OCI-LY3 (cell line): ENCODE measurements at regions not wholly inside any gene's neighbourhood (a gene's known extent, or its start where the extent isn't known, plus 50 kb on each side); places are given as distances from the start of the nearest gene placed in this dataset.

ENCODE experiments used
- H2AFZ ChIP-seq: fragments of 200-600, 300-600 bp; shearing (Covaris generic); 2 replicates; pipeline ENCODE4 v1.6.0; 2014; ENCODE audit warnings: antibody characterized with exemption, low read depth, low read length
- H3K27ac ChIP-seq: fragments of 200-600, 300-600 bp; sonication (generic); 2 replicates; pipeline ENCODE4 v1.5.1; 2014; ENCODE audit warnings: mild to moderate bottlenecking, low read length, moderate library complexity, mixed read lengths
- H3K27me3 ChIP-seq: fragments of 200-600, 300-600 bp; sonication (generic); 2 replicates; pipeline ENCODE4 v1.6.1; 2014; ENCODE audit warnings: low read depth, low read length, mixed read lengths
- H3K36me3 ChIP-seq: fragments of 200-600, 300-600 bp; sonication (generic); replicated peaks from 2 replicates; pipeline ENCODE3; 2014; ENCODE audit warnings: low read depth, low read length, mixed read lengths
- H3K4me1 ChIP-seq: fragments of 300-600, 200-600 bp; sonication (generic); 2 replicates; pipeline ENCODE4 v1.6.1; 2014; ENCODE audit warnings: low read length, mixed read lengths
- H3K4me2 ChIP-seq: fragments of 200-600, 300-600 bp; sonication (generic); 2 replicates; pipeline ENCODE4 v1.6.1; 2014; ENCODE audit warnings: low read length, mixed read lengths
- H3K4me3 ChIP-seq: fragments of 300-600, 200-600 bp; sonication (generic); 2 replicates; pipeline ENCODE4 v1.5.1; 2014; ENCODE audit warnings: antibody characterized with exemption, mild to moderate bottlenecking, low read length, moderate library complexity
- H3K79me2 ChIP-seq: fragments of 300-600, 200-600 bp; shearing (Covaris generic); 2 replicates; pipeline ENCODE4 v1.6.1; 2014; ENCODE audit warnings: mild to moderate bottlenecking, low read length, mixed read lengths
- H3K9ac ChIP-seq: fragments of 300-600, 200-600 bp; shearing (Covaris generic); 2 replicates; pipeline ENCODE4 v1.6.0; 2014; ENCODE audit warnings: mild to moderate bottlenecking, low read length, moderate library complexity
- H3K9me3 ChIP-seq: fragments of 200-600, 300-600 bp; shearing (Covaris generic); 2 replicates; pipeline ENCODE4 v1.6.1; 2014; ENCODE audit warnings: low read length, mixed read lengths; ENCODE audit not compliant: insufficient read depth
- H4K20me1 ChIP-seq: fragments of 200-600, 300-600 bp; sonication (generic); 2 replicates; pipeline ENCODE4 v1.6.1; 2016; ENCODE audit warnings: low read length, mixed read lengths; ENCODE audit not compliant: insufficient read depth
- CTCF ChIP-seq: fragments of 200-600, 300-600 bp; sonication (generic); IDR thresholded peaks from 2 replicates; pipeline ENCODE4 v1.5.1; 2014; ENCODE audit warnings: antibody characterized with exemption, low read length, low read depth
- EZH2phosphoT487 ChIP-seq: fragments of 200-600 bp; shearing (Covaris generic); IDR thresholded peaks from 2 replicates; pipeline ENCODE4 v1.6.1; 2018; ENCODE audit warnings: antibody characterized with exemption, mixed run types, low read depth

GRCh38 chr1:87720561-87720960, 391.9 kb downstream of the LMO4 start:
- Histone ChIP-seq H3K9me3 (no peaks in the 10 kb centered on the region), H3K4me1 (no peaks in the 10 kb centered on the region), H3K36me3 (no peaks in the 10 kb centered on the region), H4K20me1 (no peaks in the 10 kb centered on the region), H3K27me3 (no peaks in the 10 kb centered on the region), H2AFZ (no peak overlapping the region), H3K27ac (no peak overlapping the region), H3K4me2 (no peak overlapping the region), H3K9ac (no peak overlapping the region), H3K4me3 (no peak overlapping the region), H3K79me2 (no peaks in the 10 kb centered on the region)
- TF ChIP-seq EZH2phosphoT487 (no peak), CTCF (no peak)

- no peak overlapping the region for H3K27ac ChIP-seq
- no peak overlapping the region for H3K9ac ChIP-seq
- no peaks in the 10 kb centered on the region for H3K27me3 ChIP-seq
- no peaks in the 10 kb centered on the region for H3K4me1 ChIP-seq
- H2AFZ ChIP-seq = no peak overlapping the region
- H3K4me2 ChIP-seq = no peak overlapping the region
- no peak overlapping the region for H3K4me3 ChIP-seq
- H3K9me3 ChIP-seq = no peaks in the 10 kb centered on the region
- H3K79me2 ChIP-seq = no peaks in the 10 kb centered on the region
- no peaks in the 10 kb centered on the region for H4K20me1 ChIP-seq
- no peak for TF ChIP-seq CTCF
- TF ChIP-seq EZH2phosphoT487 = no peak
- H3K36me3 ChIP-seq = no peaks in the 10 kb centered on the region
These were observed 394.5 kb downstream of the LMO4 start for GRCh38 chr1:87723193-87723592.

GRCh38 chr1:87728169-87728568, 399.5 kb downstream of the LMO4 start:
- TF ChIP-seq EZH2phosphoT487 (no peak), CTCF (no peak)

GRCh38 chr1:87730274-87731216, 401.9 kb downstream of the LMO4 start:
- TF ChIP-seq EZH2phosphoT487 = no peak
- no peak for TF ChIP-seq CTCF
- H3K27ac ChIP-seq = no peak overlapping the region
- H4K20me1 ChIP-seq = no peaks in the 10 kb centered on the region
- H3K79me2 ChIP-seq = no peaks in the 10 kb centered on the region
- H3K4me2 ChIP-seq = no peak overlapping the region
- no peaks in the 10 kb centered on the region for H3K4me1 ChIP-seq
- no peaks in the 10 kb centered on the region for H3K27me3 ChIP-seq
- no peak overlapping the region for H3K4me3 ChIP-seq
- no peaks in the 10 kb centered on the region for H3K9me3 ChIP-seq
- no peak overlapping the region for H3K9ac ChIP-seq
- H2AFZ ChIP-seq = no peak overlapping the region
- no peaks in the 10 kb centered on the region for H3K36me3 ChIP-seq

More at GRCh38 chr1:87728169-87728568, 399.5 kb downstream of the LMO4 start:
- Histone ChIP-seq H3K79me2 (no peaks in the 10 kb centered on the region), H3K27ac (no peak overlapping the region), H3K9me3 (no peaks in the 10 kb centered on the region), H3K9ac (no peak overlapping the region), H2AFZ (no peak overlapping the region), H3K4me3 (no peak overlapping the region), H3K4me2 (no peak overlapping the region), H3K4me1 (no peaks in the 10 kb centered on the region), H3K36me3 (no peaks in the 10 kb centered on the region), H3K27me3 (no peaks in the 10 kb centered on the region), H4K20me1 (no peaks in the 10 kb centered on the region)
